Panc1 (cell line): ENCODE measurements at regions not wholly inside any gene's neighbourhood (a gene's known extent, or its start where the extent isn't known, plus 50 kb on each side); places are given as distances from the start of the nearest gene placed in this dataset.

Experiments used
- ATAC-seq: fragments of 200-7000 bp; cut with Tn5 transposase; 2 replicates; pipeline ENCODE4 v1.9.1; 2020; ENCODE audit warnings: mild to moderate bottlenecking, moderate library complexity
- BruUV-seq: library from RNA; stranded (reverse); fragments of 400-500 nt; replicated peaks from 2 replicates; lab custom pipeline; 2021; lab: Mats Ljungman, UMichigan
- CTCF ChIA-PET: fragments of 300-600 bp; sonication (Branson Sonifier 250); formaldehyde crosslinking; loops from one replicate; lab custom pipeline; 2022; ENCODE audit warnings: antibody characterized with exemption; lab: Charles Lee
- POLR2A ChIA-PET: fragments of 300-600 bp; sonication (Branson Sonifier 250); formaldehyde crosslinking; loops from one replicate; lab custom pipeline; 2022; ENCODE audit warnings: antibody characterized with exemption; lab: Charles Lee
- DNase-seq: peaks from one replicate; pipeline ENCODE4 v3.0.0-alpha.2; 2010; ENCODE audit warnings: low read depth, low spot score
- H3K27ac ChIP-seq: 2 replicates; pipeline ENCODE4 v1.5.1; 2011; ENCODE audit warnings: mild to moderate bottlenecking, low read length, inconsistent platforms
- H3K27me3 ChIP-seq: fragments of 200-500 bp; sonication (Bioruptor generic); 2 replicates; pipeline ENCODE4 v1.6.0; 2014; ENCODE audit warnings: low read length, inconsistent platforms; ENCODE audit not compliant: control insufficient read depth, insufficient read depth
- H3K36me3 ChIP-seq: fragments of 200-500 bp; sonication (Bioruptor generic); 2 replicates; pipeline ENCODE4 v1.5.1; 2014; ENCODE audit warnings: inconsistent platforms, mild to moderate bottlenecking, low read length, moderate library complexity; ENCODE audit not compliant: control insufficient read depth, insufficient read depth
- H3K4me1 ChIP-seq: 2 replicates; pipeline ENCODE4 v1.5.1; 2011; ENCODE audit warnings: inconsistent platforms, mild to moderate bottlenecking, low read length, moderate library complexity; ENCODE audit not compliant: control insufficient read depth, insufficient read depth
- H3K4me3 ChIP-seq, 2 experiments: 2 replicates each; pipeline ENCODE4 v1.5.1; 2011 to 2012; ENCODE audit warnings: low read depth in 2 of 2, low read length in 2 of 2, mild to moderate bottlenecking in 2 of 2, inconsistent platforms in 1 of 2, moderate library complexity in 1 of 2
- H3K9me3 ChIP-seq: fragments of 200-500 bp; sonication (Bioruptor generic); 2 replicates; pipeline ENCODE4 v1.5.1; 2014; ENCODE audit warnings: low read depth, mild to moderate bottlenecking, inconsistent platforms, low read length, moderate library complexity; ENCODE audit not compliant: control insufficient read depth, insufficient read depth
- CTCF ChIP-seq: fragments of 450-650 bp; IDR thresholded peaks from 2 replicates; pipeline ENCODE4 v1.5.1; 2017; ENCODE audit warnings: mild to moderate bottlenecking
- POLR2AphosphoS5 ChIP-seq: IDR thresholded peaks from 2 replicates; pipeline ENCODE4 v1.6.1; 2012; ENCODE audit warnings: mild to moderate bottlenecking, low read depth, low read length, moderate library complexity
- SIN3A ChIP-seq: IDR thresholded peaks from 2 replicates; pipeline ENCODE4 v1.6.1; 2012; ENCODE audit warnings: low read depth, mild to moderate bottlenecking, low read length, moderate library complexity, borderline replicate concordance; ENCODE audit not compliant: insufficient read depth
- TCF7L2 ChIP-seq: IDR thresholded peaks from 2 replicates; pipeline ENCODE4 v1.6.1; 2011; ENCODE audit warnings: mild to moderate bottlenecking, low read depth, low read length, inconsistent platforms
- in situ Hi-C: cut with HindIII; loops from 2 replicates; pipeline ENCODE4 v1.10.0; 2016; ENCODE audit warnings: low sequenced_read_pairs, low pct_unique_long_range_greater_than_20kb
- intact Hi-C: fragments of 100-400 bp; cut with micrococcal nuclease; formaldehyde crosslinking; loops from one replicate; pipeline ENCODE4 v1.10.0; 2022; ENCODE audit not compliant: unreplicated experiment
- TF ChIP-seq, protein P1 (sequence below), 2 experiments: IDR thresholded peaks; 2 replicates each; pipeline ENCODE4 v1.6.1; 2011 to 2012; ENCODE audit warnings: low read depth in 2 of 2, control low read depth in 1 of 2, low read length in 1 of 2, mild to moderate bottlenecking in 1 of 2, moderate library complexity in 1 of 2; ENCODE audit not compliant: insufficient read depth in 1 of 2

DNA sequence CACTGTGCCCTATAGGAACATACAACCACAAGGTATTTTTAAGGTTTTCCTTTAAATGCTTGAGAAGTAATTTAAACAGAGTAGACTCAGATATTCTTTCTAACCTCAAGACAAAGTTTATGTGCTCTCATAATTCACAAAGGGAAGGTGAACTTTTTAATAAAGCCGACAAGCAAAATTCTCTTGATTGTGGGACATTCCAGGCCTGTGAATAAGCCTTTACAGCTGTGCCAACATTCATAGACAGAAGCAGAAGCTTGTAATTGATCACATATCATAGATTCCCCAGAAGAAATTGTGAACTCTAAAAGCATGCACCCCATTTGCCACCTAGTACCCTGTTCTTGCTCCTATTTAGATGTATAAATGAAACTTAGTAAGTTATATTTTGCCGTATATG lies 1107.8 kb upstream of the SEMA6A start:
- no peak overlapping the region for H3K4me3 ChIP-seq
- DNase-seq (no peak), ATAC-seq (no peak)
- no peaks in the 10 kb centered on the region for H3K27me3 ChIP-seq
- no peaks in the 10 kb centered on the region for H3K4me1 ChIP-seq
- BruUV-seq: no TSS peak
- CTCF ChIA-PET: no interaction called here
- TF ChIP-seq POLR2AphosphoS5 (no peak), CTCF (no peak), TCF7L2 (no peak), SIN3A (no peak)
- TF ChIP-seq, protein P1, sequence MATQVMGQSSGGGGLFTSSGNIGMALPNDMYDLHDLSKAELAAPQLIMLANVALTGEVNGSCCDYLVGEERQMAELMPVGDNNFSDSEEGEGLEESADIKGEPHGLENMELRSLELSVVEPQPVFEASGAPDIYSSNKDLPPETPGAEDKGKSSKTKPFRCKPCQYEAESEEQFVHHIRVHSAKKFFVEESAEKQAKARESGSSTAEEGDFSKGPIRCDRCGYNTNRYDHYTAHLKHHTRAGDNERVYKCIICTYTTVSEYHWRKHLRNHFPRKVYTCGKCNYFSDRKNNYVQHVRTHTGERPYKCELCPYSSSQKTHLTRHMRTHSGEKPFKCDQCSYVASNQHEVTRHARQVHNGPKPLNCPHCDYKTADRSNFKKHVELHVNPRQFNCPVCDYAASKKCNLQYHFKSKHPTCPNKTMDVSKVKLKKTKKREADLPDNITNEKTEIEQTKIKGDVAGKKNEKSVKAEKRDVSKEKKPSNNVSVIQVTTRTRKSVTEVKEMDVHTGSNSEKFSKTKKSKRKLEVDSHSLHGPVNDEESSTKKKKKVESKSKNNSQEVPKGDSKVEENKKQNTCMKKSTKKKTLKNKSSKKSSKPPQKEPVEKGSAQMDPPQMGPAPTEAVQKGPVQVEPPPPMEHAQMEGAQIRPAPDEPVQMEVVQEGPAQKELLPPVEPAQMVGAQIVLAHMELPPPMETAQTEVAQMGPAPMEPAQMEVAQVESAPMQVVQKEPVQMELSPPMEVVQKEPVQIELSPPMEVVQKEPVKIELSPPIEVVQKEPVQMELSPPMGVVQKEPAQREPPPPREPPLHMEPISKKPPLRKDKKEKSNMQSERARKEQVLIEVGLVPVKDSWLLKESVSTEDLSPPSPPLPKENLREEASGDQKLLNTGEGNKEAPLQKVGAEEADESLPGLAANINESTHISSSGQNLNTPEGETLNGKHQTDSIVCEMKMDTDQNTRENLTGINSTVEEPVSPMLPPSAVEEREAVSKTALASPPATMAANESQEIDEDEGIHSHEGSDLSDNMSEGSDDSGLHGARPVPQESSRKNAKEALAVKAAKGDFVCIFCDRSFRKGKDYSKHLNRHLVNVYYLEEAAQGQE (IDR thresholded peaks at IDR 0.05; ENCODE audit: insufficient read depth in 1 of 2, low read depth in 2 of 2, low read length in 1 of 2): no peak
- in situ Hi-C loops: no loop called here
- POLR2A ChIA-PET: no interaction called here
- no peak overlapping the region for H3K27ac ChIP-seq
- no peaks in the 10 kb centered on the region for H3K9me3 ChIP-seq
- intact Hi-C loops: no loop called here
- no peaks in the 10 kb centered on the region for H3K36me3 ChIP-seq

DNA sequence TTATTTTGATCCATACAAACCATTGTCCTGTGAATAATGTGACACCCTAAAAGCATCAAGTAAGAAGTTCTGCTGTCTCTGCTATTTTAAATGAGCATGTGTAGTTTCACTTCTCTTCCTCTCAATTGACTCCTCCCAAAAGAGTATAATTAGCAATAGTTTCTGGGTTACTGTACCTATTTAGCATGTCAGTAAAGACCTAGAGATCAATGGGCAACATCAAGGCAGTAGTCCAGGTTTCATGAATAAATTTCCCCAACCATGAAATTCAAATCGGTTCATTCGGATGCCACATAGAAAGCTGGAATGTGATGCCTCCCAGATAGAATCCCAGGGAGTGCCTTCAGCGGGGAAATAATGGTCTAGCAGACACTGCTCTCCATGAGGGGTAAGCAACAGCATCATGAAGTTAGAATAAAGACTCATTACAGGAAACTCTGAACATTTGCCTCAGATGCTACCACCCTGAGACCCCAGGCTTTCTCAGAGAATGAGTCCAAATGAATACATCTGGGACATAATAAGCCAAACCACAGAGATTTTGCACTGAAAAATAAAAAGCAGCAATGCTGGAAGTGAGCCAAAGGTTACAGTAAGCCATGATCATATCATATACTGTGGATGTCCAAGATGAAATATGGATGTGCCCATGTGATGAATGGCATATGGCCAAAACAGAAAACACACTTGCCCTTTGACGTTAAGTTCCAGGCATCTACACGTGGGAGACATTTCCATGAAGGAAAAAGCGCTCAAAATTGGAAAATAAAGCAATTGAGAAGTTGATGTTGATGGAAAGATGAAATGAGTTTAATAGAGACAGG lies 1107.0 kb upstream of the SEMA6A start:
- ATAC-seq (no peak), DNase-seq (no peak)
- H3K9me3 ChIP-seq: no peaks in the 10 kb centered on the region
- no peaks in the 10 kb centered on the region for H3K27me3 ChIP-seq
- in situ Hi-C loops: no loop called here
- intact Hi-C loops: no loop called here
- H3K36me3 ChIP-seq: no peaks in the 10 kb centered on the region
- no peaks in the 10 kb centered on the region for H3K4me1 ChIP-seq
- BruUV-seq: no TSS peak
- ChIA-PET POLR2A (no interaction called here), CTCF (no interaction called here)
- no peak overlapping the region for H3K4me3 ChIP-seq
- TF ChIP-seq, protein P1 (IDR thresholded peaks at IDR 0.05; ENCODE audit: insufficient read depth in 1 of 2, low read depth in 2 of 2, low read length in 1 of 2): no peak
- TF ChIP-seq SIN3A: no peak
- no peak for TF ChIP-seq POLR2AphosphoS5
- no peak for TF ChIP-seq TCF7L2
- TF ChIP-seq CTCF: no peak
- H3K27ac ChIP-seq: no peak overlapping the region
